Stomach (tissue), 4 donors: ENCODE measurements at regions not wholly inside any gene's neighbourhood (a gene's known extent, or its start where the extent isn't known, plus 50 kb on each side); places are given as distances from the start of the nearest gene placed in this dataset.

Experiments used
- POLR2AphosphoS5 ChIP-seq, 3 donors: sonication (generic); formaldehyde crosslinking; IDR thresholded peaks; one replicate each; pipeline ENCODE4 v1.6.1; 2016; ENCODE audit warnings: antibody characterized with exemption in 3 of 3
- TF ChIP-seq, protein P1 (sequence below), 7 experiments: fragments of 450-650 bp in 4 of 7; fragments of 200-600 bp in 3 of 7; sonication (generic) in 3 of 7; IDR thresholded peaks; one replicate each; pipeline ENCODE4 v1.5.1; 2016 to 2019; ENCODE audit warnings: antibody characterized with exemption in 7 of 7, control low read depth in 2 of 7, mild to moderate bottlenecking in 1 of 7

DNA sequence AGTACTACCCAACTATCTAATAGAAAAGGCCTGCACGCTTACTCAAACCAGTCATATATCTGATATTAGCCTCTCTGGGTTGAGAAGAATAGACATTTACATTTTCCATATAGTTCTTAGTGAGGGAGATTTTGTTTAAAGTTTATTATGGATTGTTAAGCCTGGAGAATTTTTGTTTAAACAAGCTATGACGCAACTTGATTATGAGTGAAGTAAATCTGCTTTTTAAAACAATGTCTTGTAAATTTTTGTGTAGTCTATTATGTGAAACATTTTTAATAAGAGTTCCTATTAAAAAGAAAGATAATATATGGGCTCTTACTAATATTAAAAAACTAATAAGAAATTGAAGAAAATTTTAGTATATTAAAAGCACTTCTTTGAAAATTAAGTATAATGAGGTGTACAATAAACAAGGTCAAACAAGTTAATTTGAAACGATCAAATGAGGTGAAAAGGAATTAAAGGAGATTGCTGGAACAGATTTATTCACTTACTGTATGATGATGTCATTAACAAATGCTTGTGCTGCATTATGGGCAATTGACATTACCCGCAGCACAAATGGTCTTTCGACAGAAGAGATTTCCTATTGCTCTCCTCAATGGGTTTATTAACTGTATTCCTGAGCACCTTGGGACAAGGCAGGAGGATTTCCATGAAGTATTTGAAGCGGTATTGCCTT, 229.2 kb upstream of the SMIM21 start:
- TF ChIP-seq, protein P1, sequence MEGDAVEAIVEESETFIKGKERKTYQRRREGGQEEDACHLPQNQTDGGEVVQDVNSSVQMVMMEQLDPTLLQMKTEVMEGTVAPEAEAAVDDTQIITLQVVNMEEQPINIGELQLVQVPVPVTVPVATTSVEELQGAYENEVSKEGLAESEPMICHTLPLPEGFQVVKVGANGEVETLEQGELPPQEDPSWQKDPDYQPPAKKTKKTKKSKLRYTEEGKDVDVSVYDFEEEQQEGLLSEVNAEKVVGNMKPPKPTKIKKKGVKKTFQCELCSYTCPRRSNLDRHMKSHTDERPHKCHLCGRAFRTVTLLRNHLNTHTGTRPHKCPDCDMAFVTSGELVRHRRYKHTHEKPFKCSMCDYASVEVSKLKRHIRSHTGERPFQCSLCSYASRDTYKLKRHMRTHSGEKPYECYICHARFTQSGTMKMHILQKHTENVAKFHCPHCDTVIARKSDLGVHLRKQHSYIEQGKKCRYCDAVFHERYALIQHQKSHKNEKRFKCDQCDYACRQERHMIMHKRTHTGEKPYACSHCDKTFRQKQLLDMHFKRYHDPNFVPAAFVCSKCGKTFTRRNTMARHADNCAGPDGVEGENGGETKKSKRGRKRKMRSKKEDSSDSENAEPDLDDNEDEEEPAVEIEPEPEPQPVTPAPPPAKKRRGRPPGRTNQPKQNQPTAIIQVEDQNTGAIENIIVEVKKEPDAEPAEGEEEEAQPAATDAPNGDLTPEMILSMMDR (IDR thresholded peaks at IDR 0.05): no peak
- TF ChIP-seq POLR2AphosphoS5 (IDR thresholded peaks at IDR 0.05): no peak
